ENCODE measurements at regions not wholly inside any gene's neighbourhood (a gene's known extent, or its start where the extent isn't known, plus 50 kb on each side); places are given as distances from the start of the nearest gene placed in this dataset.

DNA sequence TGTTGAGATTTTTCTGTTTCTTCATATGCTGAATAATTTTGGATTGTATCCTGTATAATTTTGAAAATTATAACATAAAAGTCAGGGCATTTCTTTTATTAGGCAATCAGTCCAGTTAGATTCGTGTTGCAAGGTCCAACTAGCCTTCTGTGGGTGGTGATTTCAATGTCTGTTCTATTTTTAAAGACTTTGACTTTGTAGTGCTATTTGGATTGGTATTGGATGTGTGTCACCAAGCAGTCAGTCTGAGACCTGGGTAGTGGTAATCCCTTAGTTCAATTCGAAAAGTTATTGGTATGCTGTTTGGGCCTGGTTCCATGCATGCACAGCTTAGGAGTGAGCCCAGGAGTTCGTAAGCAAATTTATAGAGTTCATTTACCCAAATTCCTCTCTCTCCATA is 82.2 kb downstream of the EPDR1 start:
- Histone ChIP-seq H3K4me1 (peaks cover 6% of the 10 kb centered on the region), H3K9me3 (replicated peaks) (no peaks in the 10 kb centered on the region), H3K4me3 (no peak overlapping the region), H3K27me3 (ENCODE audit: low read depth) (no peaks in the 10 kb centered on the region), H3K27ac (replicated peaks) (no peak overlapping the region), H3K36me3 (no peaks in the 10 kb centered on the region)
- DNase-seq, result no peak
- TF ChIP-seq, protein P1, sequence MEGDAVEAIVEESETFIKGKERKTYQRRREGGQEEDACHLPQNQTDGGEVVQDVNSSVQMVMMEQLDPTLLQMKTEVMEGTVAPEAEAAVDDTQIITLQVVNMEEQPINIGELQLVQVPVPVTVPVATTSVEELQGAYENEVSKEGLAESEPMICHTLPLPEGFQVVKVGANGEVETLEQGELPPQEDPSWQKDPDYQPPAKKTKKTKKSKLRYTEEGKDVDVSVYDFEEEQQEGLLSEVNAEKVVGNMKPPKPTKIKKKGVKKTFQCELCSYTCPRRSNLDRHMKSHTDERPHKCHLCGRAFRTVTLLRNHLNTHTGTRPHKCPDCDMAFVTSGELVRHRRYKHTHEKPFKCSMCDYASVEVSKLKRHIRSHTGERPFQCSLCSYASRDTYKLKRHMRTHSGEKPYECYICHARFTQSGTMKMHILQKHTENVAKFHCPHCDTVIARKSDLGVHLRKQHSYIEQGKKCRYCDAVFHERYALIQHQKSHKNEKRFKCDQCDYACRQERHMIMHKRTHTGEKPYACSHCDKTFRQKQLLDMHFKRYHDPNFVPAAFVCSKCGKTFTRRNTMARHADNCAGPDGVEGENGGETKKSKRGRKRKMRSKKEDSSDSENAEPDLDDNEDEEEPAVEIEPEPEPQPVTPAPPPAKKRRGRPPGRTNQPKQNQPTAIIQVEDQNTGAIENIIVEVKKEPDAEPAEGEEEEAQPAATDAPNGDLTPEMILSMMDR (IDR thresholded peaks at IDR 0.05; ENCODE audit: borderline replicate concordance), result no peak
- intact Hi-C loops (cut with micrococcal nuclease), result no loop called here

DNA sequence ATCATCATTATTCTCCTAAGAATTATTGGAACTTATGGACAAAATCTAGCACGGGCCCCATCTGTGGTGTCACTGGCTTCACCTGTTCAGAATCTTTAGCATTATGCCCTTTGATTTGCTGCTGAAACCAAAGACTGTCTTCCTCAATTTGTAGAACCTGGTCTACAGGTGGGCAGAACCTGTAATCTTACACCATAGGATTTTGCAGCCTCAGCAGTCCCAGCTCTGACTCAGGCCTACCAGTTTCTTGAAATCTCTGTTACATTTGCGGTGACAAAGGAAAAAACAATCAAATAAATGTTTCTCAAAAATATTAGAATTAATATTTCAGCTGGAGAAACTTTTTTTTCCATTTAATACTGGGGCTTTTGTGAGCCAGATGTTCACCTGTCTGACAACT is 86.1 kb downstream of the EPDR1 start:
- no peaks in the 10 kb centered on the region for H3K36me3 ChIP-seq
- no peaks in the 10 kb centered on the region for H3K4me1 ChIP-seq
- H3K27ac ChIP-seq (replicated peaks), result no peak overlapping the region
- TF ChIP-seq, protein P1 (IDR thresholded peaks at IDR 0.05; ENCODE audit: borderline replicate concordance), result no peak
- DNase-seq, result no peak
- no peaks in the 10 kb centered on the region for H3K27me3 ChIP-seq (ENCODE audit: low read depth)
- H3K4me3 ChIP-seq, result no peak overlapping the region
- peaks cover 18% of the 10 kb centered on the region for H3K9me3 ChIP-seq (replicated peaks)
- intact Hi-C loops (cut with micrococcal nuclease), result no loop called here

DNA sequence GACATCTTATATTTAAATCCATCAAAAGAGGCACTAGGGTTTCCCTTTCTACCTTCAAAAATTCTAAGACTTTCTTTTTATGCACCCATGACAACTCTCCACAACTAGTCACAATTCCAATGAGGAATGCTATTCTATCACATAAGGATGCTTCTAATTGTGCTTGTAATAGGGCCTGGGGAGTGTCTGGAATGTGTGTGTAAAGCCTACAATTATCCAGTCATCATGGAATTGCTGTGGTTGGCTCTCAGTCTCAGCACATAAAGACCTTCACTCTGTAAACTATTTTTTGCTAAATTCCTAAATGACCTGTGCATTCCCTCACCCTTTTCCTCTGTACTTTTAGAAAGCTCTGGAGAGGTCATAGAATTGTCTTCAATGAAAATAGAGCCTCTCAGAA is 86.7 kb downstream of the EPDR1 start:
- Histone ChIP-seq H3K4me3 (no peak overlapping the region), H3K9me3 (replicated peaks) (peaks cover 18% of the 10 kb centered on the region), H3K27me3 (ENCODE audit: low read depth) (no peaks in the 10 kb centered on the region), H3K4me1 (no peaks in the 10 kb centered on the region), H3K27ac (replicated peaks) (no peak overlapping the region), H3K36me3 (no peaks in the 10 kb centered on the region)
- TF ChIP-seq, protein P1 (IDR thresholded peaks at IDR 0.05; ENCODE audit: borderline replicate concordance), result no peak
- intact Hi-C loops (cut with micrococcal nuclease), result no loop called here
- no peak for DNase-seq

DNA sequence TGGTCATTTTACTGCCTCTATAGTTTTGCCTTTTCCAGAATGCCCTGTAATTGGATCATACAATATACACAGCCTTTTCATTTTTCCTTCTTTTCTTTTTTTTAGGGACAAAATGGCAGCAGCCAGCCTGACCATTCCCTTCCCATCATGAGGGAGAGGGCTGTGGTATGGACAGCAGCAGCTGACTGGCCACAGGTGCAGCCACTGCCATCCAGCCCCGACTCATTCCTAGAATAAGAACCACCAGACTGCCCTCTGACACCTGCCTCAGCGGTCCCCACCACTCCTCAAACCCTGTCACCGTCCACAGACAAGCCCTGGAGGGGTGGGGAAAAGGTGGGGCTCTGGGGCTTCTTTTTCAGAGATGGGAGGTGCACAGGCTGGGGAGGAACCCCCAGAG is 92.8 kb downstream of the EPDR1 start:
- Histone ChIP-seq H3K4me3 (no peak overlapping the region), H3K27ac (replicated peaks) (no peak overlapping the region), H3K27me3 (ENCODE audit: low read depth) (no peaks in the 10 kb centered on the region), H3K9me3 (replicated peaks) (peaks cover 26% of the 10 kb centered on the region), H3K36me3 (no peaks in the 10 kb centered on the region), H3K4me1 (no peaks in the 10 kb centered on the region)
- TF ChIP-seq, protein P1 (IDR thresholded peaks at IDR 0.05; ENCODE audit: borderline replicate concordance), result no peak
- intact Hi-C loops (cut with micrococcal nuclease), result no loop called here
- no peak for DNase-seq

DNA sequence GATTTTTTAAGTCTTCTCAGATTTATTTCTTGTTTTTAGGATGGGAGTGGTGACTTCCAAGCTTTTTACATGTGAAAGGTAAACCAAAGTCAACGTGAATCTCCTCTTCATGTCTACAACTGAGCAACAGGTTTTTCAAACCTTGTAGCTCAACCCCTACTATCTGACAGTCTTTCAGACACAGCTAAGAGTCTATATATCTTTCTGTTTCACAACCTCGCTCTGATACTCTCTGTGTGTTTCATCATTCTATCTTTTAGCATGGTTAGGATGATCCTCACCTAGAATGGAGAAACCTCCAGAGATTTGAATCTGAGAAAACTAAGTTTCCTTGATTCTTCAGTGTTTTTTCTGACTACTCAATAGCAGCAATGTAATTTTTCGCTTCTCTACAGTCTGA is 96.1 kb downstream of the EPDR1 start:
- no peaks in the 10 kb centered on the region for H3K36me3 ChIP-seq
- H3K4me3 ChIP-seq, result no peak overlapping the region
- no peak overlapping the region for H3K27ac ChIP-seq (replicated peaks)
- DNase-seq, result no peak
- peaks cover 8% of the 10 kb centered on the region for H3K9me3 ChIP-seq (replicated peaks)
- TF ChIP-seq, protein P1 (IDR thresholded peaks at IDR 0.05; ENCODE audit: borderline replicate concordance), result no peak
- H3K27me3 ChIP-seq (ENCODE audit: low read depth), result no peaks in the 10 kb centered on the region
- H3K4me1 ChIP-seq, result no peaks in the 10 kb centered on the region
- intact Hi-C loops (cut with micrococcal nuclease), result no loop called here

DNA sequence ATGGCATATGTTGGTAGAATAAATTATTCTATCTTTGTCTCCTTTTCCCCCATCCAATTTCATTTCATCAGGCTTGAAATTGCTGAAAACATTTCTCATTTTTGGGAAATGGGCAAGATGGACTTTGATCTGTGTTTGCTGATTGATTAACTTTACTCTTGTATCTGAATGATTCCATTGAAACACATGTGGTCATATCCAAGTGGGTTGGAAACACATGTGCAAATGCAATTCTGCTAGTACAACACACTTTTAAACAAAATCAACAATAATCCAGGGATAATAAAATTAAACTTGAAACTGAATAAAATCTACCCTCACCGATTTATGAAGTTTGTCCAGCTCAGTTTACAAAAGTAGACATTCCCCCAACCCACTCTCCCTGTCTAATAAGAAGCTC is 96.9 kb downstream of the EPDR1 start:
- Histone ChIP-seq H3K9me3 (replicated peaks) (peaks cover 8% of the 10 kb centered on the region), H3K36me3 (no peaks in the 10 kb centered on the region), H3K27ac (replicated peaks) (no peak overlapping the region), H3K4me3 (no peak overlapping the region), H3K27me3 (ENCODE audit: low read depth) (no peaks in the 10 kb centered on the region), H3K4me1 (no peaks in the 10 kb centered on the region)
- DNase-seq, result no peak
- intact Hi-C loops (cut with micrococcal nuclease), result no loop called here
- TF ChIP-seq, protein P1 (IDR thresholded peaks at IDR 0.05; ENCODE audit: borderline replicate concordance), result no peak

Measured in left ventricle myocardium inferior (tissue), 1 donor.